H1 (cell line): ENCODE measurements at regions not wholly inside any gene's neighbourhood (a gene's known extent, or its start where the extent isn't known, plus 50 kb on each side); places are given as distances from the start of the nearest gene placed in this dataset.

Source experiments
- CTCF ChIA-PET: fragments of 300-600 bp; sonication (Branson Sonifier 250); formaldehyde crosslinking; loops from one replicate; lab custom pipeline; 2021; ENCODE audit not compliant: partially characterized antibody; lab: Charles Lee
- POLR2A ChIA-PET: fragments of 300-600 bp; sonication (Branson Sonifier 250); formaldehyde crosslinking; loops from one replicate; lab custom pipeline; 2021; ENCODE audit warnings: inconsistent platforms; ENCODE audit not compliant: partially characterized antibody; lab: Charles Lee
- DNase-seq, 2 experiments: peaks; one replicate each; pipeline versions ENCODE4 v3.0.0 to v3.0.0-alpha.2; 2010 to 2022; ENCODE audit warnings: low spot score in 2 of 2, low read depth in 1 of 2, mixed read lengths in 1 of 2
- FAIRE-seq: peaks from 2 replicates; lab custom pipeline; 2011; peaks lifted over from hg19 to GRCh38; lab: Jason Lieb, UNC
- H2AFZ ChIP-seq: 2 replicates; pipeline ENCODE4 v1.8.1; 2012; ENCODE audit warnings: low read length, inconsistent platforms
- H2AK5ac ChIP-seq: 2 replicates; pipeline ENCODE4 v1.6.1; 2013; ENCODE audit warnings: low read depth, low read length
- H2BK120ac ChIP-seq: replicated peaks from 2 replicates; pipeline ENCODE3; 2013; ENCODE audit warnings: low read depth, low read length, inconsistent platforms
- H2BK12ac ChIP-seq: 2 replicates; pipeline ENCODE4 v1.6.1; 2013; ENCODE audit warnings: low read depth, low read length
- H2BK15ac ChIP-seq: 2 replicates; pipeline ENCODE4 v1.6.1; 2013; ENCODE audit warnings: low read length
- H2BK20ac ChIP-seq: 2 replicates; pipeline ENCODE4 v1.6.1; 2013; ENCODE audit warnings: low read length
- H2BK5ac ChIP-seq: 2 replicates; pipeline ENCODE4 v1.6.1; 2013; ENCODE audit warnings: low read depth, low read length
- H3K14ac ChIP-seq: 2 replicates; pipeline ENCODE4 v1.6.1; 2013; ENCODE audit warnings: inconsistent platforms; ENCODE audit not compliant: insufficient read length
- H3K18ac ChIP-seq: 2 replicates; pipeline ENCODE4 v1.6.1; 2013; ENCODE audit warnings: low read length; ENCODE audit errors: extremely low read depth
- H3K23ac ChIP-seq: 2 replicates; pipeline ENCODE4 v1.6.1; 2013; ENCODE audit warnings: inconsistent platforms; ENCODE audit not compliant: insufficient read length
- H3K23me2 ChIP-seq: 2 replicates; pipeline ENCODE4 v1.6.1; 2013; ENCODE audit warnings: low read depth, low read length
- H3K27ac ChIP-seq: 2 replicates; pipeline ENCODE4 v1.6.1; 2011; ENCODE audit warnings: low read depth, low read length, inconsistent platforms
- H3K27me3 ChIP-seq, 4 experiments: replicated peaks in 1 of 4; 1 replicate in 1 of 4; 2 replicates in 3 of 4; pipeline versions ENCODE4 v1.6.1 to v1.8.1; 2011 to 2013; ENCODE audit warnings: low read length in 3 of 4, mild to moderate bottlenecking in 3 of 4, inconsistent platforms in 2 of 4, mixed read lengths in 2 of 4, moderate library complexity in 1 of 4; ENCODE audit not compliant: control insufficient read depth in 3 of 4, insufficient read depth in 3 of 4; ENCODE audit errors: extremely low read depth in 1 of 4
- H3K36me3 ChIP-seq, 4 experiments: 2 replicates each; pipeline versions ENCODE4 v1.6.1 to v1.8.1; 2011 to 2013; ENCODE audit warnings: mild to moderate bottlenecking in 4 of 4, low read length in 3 of 4, moderate library complexity in 2 of 4, control low read depth in 1 of 4, inconsistent platforms in 1 of 4; ENCODE audit not compliant: insufficient read depth in 4 of 4, control insufficient read depth in 2 of 4
- H3K4ac ChIP-seq: replicated peaks from 2 replicates; pipeline ENCODE3; 2013; ENCODE audit warnings: low read length, low read depth, mixed read lengths, inconsistent platforms; ENCODE audit not compliant: insufficient read length
- H3K4me1 ChIP-seq, 4 experiments: replicated peaks in 1 of 4; 1 replicate in 1 of 4; 2 replicates in 3 of 4; pipeline versions ENCODE4 v1.6.1 to v1.8.1; 2011 to 2013; ENCODE audit warnings: low read length in 3 of 4, inconsistent platforms in 2 of 4, mixed read lengths in 1 of 4; ENCODE audit not compliant: insufficient read depth in 4 of 4, control insufficient read depth in 3 of 4
- H3K4me2 ChIP-seq, 2 experiments: 2 replicates each; pipeline versions ENCODE4 v1.6.1 to v1.8.1; 2011 to 2013; ENCODE audit warnings: low read depth in 2 of 2, low read length in 2 of 2, control low read depth in 1 of 2, inconsistent platforms in 1 of 2, mild to moderate bottlenecking in 1 of 2; ENCODE audit not compliant: insufficient read depth in 1 of 2
- H3K4me3 ChIP-seq, 4 experiments: fragments of 200-600, 300-600 bp in 1 of 4; sonication (generic), shearing (Covaris generic), sonication (Bioruptor Twin) in 1 of 4; 2 replicates each; pipeline versions ENCODE4 v1.5.1 to v1.8.1; 2011 to 2016; ENCODE audit warnings: low read length in 4 of 4, low read depth in 3 of 4, control low read depth in 2 of 4, inconsistent platforms in 2 of 4, mild to moderate bottlenecking in 2 of 4, mixed read lengths in 1 of 4, moderate library complexity in 1 of 4; ENCODE audit not compliant: insufficient read depth in 2 of 4; ENCODE audit errors: extremely low read depth in 1 of 4
- H3K56ac ChIP-seq: replicated peaks from 2 replicates; pipeline ENCODE3; 2013; ENCODE audit warnings: low read depth, mild to moderate bottlenecking, mixed read lengths, low read length, inconsistent platforms; ENCODE audit not compliant: insufficient read length
- H3K79me1 ChIP-seq: 2 replicates; pipeline ENCODE4 v1.6.1; 2013; ENCODE audit warnings: low read depth, low read length, control low read depth
- H3K79me2 ChIP-seq, 2 experiments: 2 replicates each; pipeline versions ENCODE4 v1.6.1 to v1.8.1; 2012 to 2013; ENCODE audit warnings: low read length in 2 of 2, mild to moderate bottlenecking in 2 of 2, inconsistent platforms in 1 of 2; ENCODE audit not compliant: insufficient read depth in 2 of 2, control insufficient read depth in 1 of 2
- H3K9ac ChIP-seq, 4 experiments: replicated peaks in 1 of 4; 1 replicate in 1 of 4; 2 replicates in 3 of 4; pipeline versions ENCODE4 v1.6.1 to v1.8.1; 2011 to 2013; ENCODE audit warnings: low read depth in 3 of 4, low read length in 3 of 4, control low read depth in 2 of 4, mild to moderate bottlenecking in 2 of 4, moderate library complexity in 2 of 4, inconsistent platforms in 1 of 4; ENCODE audit errors: extremely low read depth in 1 of 4
- H3K9me3 ChIP-seq, 2 experiments: 2 replicates each; pipeline versions ENCODE4 v1.6.1 to v1.8.1; 2012 to 2013; ENCODE audit warnings: mild to moderate bottlenecking in 2 of 2, moderate library complexity in 2 of 2, control low read depth in 1 of 2, inconsistent platforms in 1 of 2, low read depth in 1 of 2, low read length in 1 of 2, mixed read lengths in 1 of 2; ENCODE audit not compliant: insufficient read depth in 2 of 2
- H4K20me1 ChIP-seq, 2 experiments: replicated peaks in 1 of 2; 2 replicates each; pipeline versions ENCODE3 to v1.8.1; 2011 to 2013; ENCODE audit warnings: inconsistent platforms in 2 of 2, low read length in 2 of 2, mild to moderate bottlenecking in 1 of 2; ENCODE audit not compliant: insufficient read depth in 2 of 2, control insufficient read depth in 1 of 2
- H4K5ac ChIP-seq: 2 replicates; pipeline ENCODE4 v1.6.1; 2013; ENCODE audit warnings: low read length, low read depth, mixed read lengths, inconsistent platforms; ENCODE audit not compliant: insufficient read length
- H4K8ac ChIP-seq: 2 replicates; pipeline ENCODE4 v1.8.0; 2013; ENCODE audit warnings: mild to moderate bottlenecking, moderate library complexity, low read length, inconsistent platforms; ENCODE audit not compliant: insufficient read depth; ENCODE audit errors: extremely low read depth
- H4K91ac ChIP-seq: replicated peaks from 2 replicates; pipeline ENCODE3; 2013; ENCODE audit warnings: low read length, mixed read lengths, inconsistent platforms; ENCODE audit not compliant: insufficient read length
- ATF2 ChIP-seq: IDR thresholded peaks from 2 replicates; pipeline ENCODE4 v1.6.1; 2012; ENCODE audit warnings: low read length, inconsistent platforms
- BACH1 ChIP-seq: IDR thresholded peaks from 2 replicates; pipeline ENCODE4 v1.6.1; 2012; ENCODE audit warnings: low read length, improper control_type of control experiment
- CTCF ChIP-seq, 3 experiments: IDR thresholded peaks; 1 replicate in 2 of 3; 2 replicates in 1 of 3; pipeline versions ENCODE4 v1.5.1 to v1.6.1; 2011; ENCODE audit warnings: low read length in 3 of 3, mild to moderate bottlenecking in 3 of 3, inconsistent platforms in 2 of 3, low read depth in 1 of 3, moderate library complexity in 1 of 3; ENCODE audit not compliant: insufficient read depth in 1 of 3; ENCODE audit errors: control extremely low read depth in 1 of 3
- RAD21 ChIP-seq, 2 experiments: IDR thresholded peaks in 1 of 2; conservative IDR thresholded peaks in 1 of 2; 2 replicates each; pipeline ENCODE4 v1.6.1; 2011; ENCODE audit warnings: low read depth in 2 of 2, low read length in 2 of 2, improper control_type of control experiment in 1 of 2, inconsistent platforms in 1 of 2, mild to moderate bottlenecking in 1 of 2, moderate library complexity in 1 of 2
- ZNF274 ChIP-seq: IDR thresholded peaks from 2 replicates; pipeline ENCODE4 v1.7.0; 2012; ENCODE audit warnings: low read length, borderline replicate concordance; ENCODE audit errors: extremely low read depth
- whole genome bisulfite sequencing, 2 experiments: shearing (Covaris generic) in 1 of 2; methylation state at CpG; one replicate each; pipeline versions ENCODE4 v1.1.6 to v1.1.7; 2013 to 2015; ENCODE audit warnings: low lambda C conversion rate in 2 of 2, mixed read lengths in 2 of 2, inconsistent platforms in 1 of 2, low coverage in 1 of 2, missing lambda C conversion rate in 1 of 2; ENCODE audit not compliant: insufficient replicate concordance in 2 of 2, insufficient coverage in 1 of 2, insufficient read length in 1 of 2; ENCODE audit errors: extremely low coverage in 1 of 2, missing lambda C conversion rate in 1 of 2; 5-methylcytosine and 5-hydroxymethylcytosine counted together

- CTCF ChIA-PET, result interaction anchor here (0.7 to 1.8 kb wide), 2 partner anchors 11 to 653 kb away, joined by 3 to 4 read pairs; no protein-coding TSS in a partner anchor
- peak; percentile 33 to 94 (median 56) for TF ChIP-seq CTCF (IDR thresholded peaks at IDR 0.05; ENCODE audit: control extremely low read depth in 1 of 3, insufficient read depth in 1 of 3, low read depth in 1 of 3, low read length in 3 of 3)
- TF ChIP-seq BACH1, result no peak
- no peak for TF ChIP-seq ATF2
- peak; percentile 50 to 65 for TF ChIP-seq RAD21 (IDR thresholded peaks at IDR 0.05 in 1 of 2, conservative IDR thresholded peaks at IDR 0.05 in 1 of 2; ENCODE audit: low read depth in 2 of 2, low read length in 2 of 2)
- no peak for TF ChIP-seq ZNF274
- Histone ChIP-seq H3K36me3 (peaks cover 0 to 7% (median 0%) of the 10 kb centered on the region in 4 experiments; a peak in 3 of 8 replicates), H2BK12ac (0 out of 2 replicates have a peak overlapping the region, but pooled peaks have one; percentile 1), H3K4me2 (no peak overlapping the region), H4K5ac (no peak overlapping the region), H2BK20ac (peak overlapping the region; percentile 75; the same call in 1 of the 2 replicates), H3K23me2 (no peaks in the 10 kb centered on the region), H3K79me1 (no peaks in the 10 kb centered on the region), H3K18ac (no peak overlapping the region; the same call in 1 of the 2 replicates), H2BK15ac (no peak overlapping the region), H3K9ac (no peak overlapping the region), H4K8ac (no peak overlapping the region), H3K23ac (no peak overlapping the region), H3K9me3 (peaks cover 7 to 11% of the 10 kb centered on the region in 2 experiments; a peak in 2 of 4 replicates), H4K20me1 (no peaks in the 10 kb centered on the region), H3K27me3 (no peaks in the 10 kb centered on the region; a peak in 1 of 7 replicates), H2BK120ac (peak overlapping the region; percentile 77), H2BK5ac (0 out of 2 replicates have a peak overlapping the region, but pooled peaks have one; percentile 10), H2AK5ac (no peak overlapping the region; the same call in 1 of the 2 replicates), H3K4me3 (no peak overlapping the region), H2AFZ (no peak overlapping the region), H3K79me2 (no peaks in the 10 kb centered on the region), H3K4ac (no peak overlapping the region), H3K4me1 (peaks cover 4 to 14% (median 12%) of the 10 kb centered on the region in 4 experiments; a peak in 4 of 7 replicates), H3K14ac (no peak overlapping the region), H3K56ac (no peak overlapping the region), H3K27ac (no peak overlapping the region), H4K91ac (peak overlapping the region; percentile 30)
- POLR2A ChIA-PET, result no interaction called here
- no peak for FAIRE-seq
- WGBS, 2 experiments, result 94% methylated on average over 2 of the region's 2 CpGs; no CpG with 5 or more reads in 1 of the 2 experiments
- DNase-seq, result no peak
These were observed 932.9 kb downstream of the QKI start for GRCh38 chr6:164347455-164347854.
